Lower leg skin (tissue), 4 donors: ENCODE measurements at regions not wholly inside any gene's neighbourhood (a gene's known extent, or its start where the extent isn't known, plus 50 kb on each side); places are given as distances from the start of the nearest gene placed in this dataset.

Source experiments
- DNase-seq, 2 donors: peaks; one replicate each; pipeline ENCODE4 v3.0.0-alpha.2; 2019; ENCODE audit warnings: low spot score in 2 of 2
- H3K4me3 ChIP-seq: fragments of 200-600 bp; sonication (generic); 2 replicates; pipeline ENCODE4 v1.5.1; 2017; ENCODE audit warnings: mild to moderate bottlenecking, low read depth; ENCODE audit not compliant: poor library complexity, severe bottlenecking
- POLR2A ChIP-seq, 2 donors: fragments of 450-650 bp; IDR thresholded peaks; one replicate each; pipeline ENCODE4 v1.6.1; 2016 to 2017; ENCODE audit warnings: antibody characterized with exemption in 2 of 2, mild to moderate bottlenecking in 1 of 2, moderate library complexity in 1 of 2
- WGBS, 2 donors: methylation state at CpG; one replicate each; pipeline ENCODE4 v1.1.5; 2018; 5-methylcytosine and 5-hydroxymethylcytosine counted together
- intact Hi-C: fragments of 100-400 bp; cut with DNase I; formaldehyde crosslinking; loops from one replicate; pipeline ENCODE4 v1.15.0; 2023; ENCODE audit warnings: low total_unique reads
- TF ChIP-seq, protein P1 (sequence below), 3 donors: fragments of 450-650 bp; IDR thresholded peaks; one replicate each; pipeline ENCODE4 v1.5.1; 2016; ENCODE audit warnings: antibody characterized with exemption in 3 of 3, mild to moderate bottlenecking in 3 of 3, moderate library complexity in 2 of 3

DNA sequence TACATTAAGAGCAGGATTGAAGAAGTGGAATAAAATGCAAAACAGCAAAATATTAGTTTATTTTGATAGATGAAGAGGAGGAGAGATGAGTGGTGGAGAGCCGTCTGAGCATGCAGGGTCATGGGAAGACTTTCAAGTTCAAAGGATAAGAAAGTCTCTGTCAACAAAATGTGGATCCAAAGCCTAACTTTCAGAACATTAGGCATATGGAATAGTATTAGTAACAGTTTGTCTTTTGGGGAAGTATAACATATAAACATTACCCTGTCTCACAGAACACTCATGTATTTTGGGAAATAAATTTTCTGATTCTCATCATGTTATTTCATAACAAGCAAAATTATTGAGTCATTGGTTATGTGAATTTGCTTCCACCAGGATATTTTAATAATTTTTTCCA lies 104.3 kb upstream of the CEP126 start:
- no peak overlapping the region for H3K4me3 ChIP-seq
- TF ChIP-seq, protein P1, sequence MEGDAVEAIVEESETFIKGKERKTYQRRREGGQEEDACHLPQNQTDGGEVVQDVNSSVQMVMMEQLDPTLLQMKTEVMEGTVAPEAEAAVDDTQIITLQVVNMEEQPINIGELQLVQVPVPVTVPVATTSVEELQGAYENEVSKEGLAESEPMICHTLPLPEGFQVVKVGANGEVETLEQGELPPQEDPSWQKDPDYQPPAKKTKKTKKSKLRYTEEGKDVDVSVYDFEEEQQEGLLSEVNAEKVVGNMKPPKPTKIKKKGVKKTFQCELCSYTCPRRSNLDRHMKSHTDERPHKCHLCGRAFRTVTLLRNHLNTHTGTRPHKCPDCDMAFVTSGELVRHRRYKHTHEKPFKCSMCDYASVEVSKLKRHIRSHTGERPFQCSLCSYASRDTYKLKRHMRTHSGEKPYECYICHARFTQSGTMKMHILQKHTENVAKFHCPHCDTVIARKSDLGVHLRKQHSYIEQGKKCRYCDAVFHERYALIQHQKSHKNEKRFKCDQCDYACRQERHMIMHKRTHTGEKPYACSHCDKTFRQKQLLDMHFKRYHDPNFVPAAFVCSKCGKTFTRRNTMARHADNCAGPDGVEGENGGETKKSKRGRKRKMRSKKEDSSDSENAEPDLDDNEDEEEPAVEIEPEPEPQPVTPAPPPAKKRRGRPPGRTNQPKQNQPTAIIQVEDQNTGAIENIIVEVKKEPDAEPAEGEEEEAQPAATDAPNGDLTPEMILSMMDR (IDR thresholded peaks at IDR 0.05): no peak
- TF ChIP-seq POLR2A (IDR thresholded peaks at IDR 0.05): no peak
- no peak for DNase-seq
- 72 to 73% methylated on average over 1 of the region's 1 CpG for WGBS, 2 donors
- intact Hi-C loops: no loop called here

DNA sequence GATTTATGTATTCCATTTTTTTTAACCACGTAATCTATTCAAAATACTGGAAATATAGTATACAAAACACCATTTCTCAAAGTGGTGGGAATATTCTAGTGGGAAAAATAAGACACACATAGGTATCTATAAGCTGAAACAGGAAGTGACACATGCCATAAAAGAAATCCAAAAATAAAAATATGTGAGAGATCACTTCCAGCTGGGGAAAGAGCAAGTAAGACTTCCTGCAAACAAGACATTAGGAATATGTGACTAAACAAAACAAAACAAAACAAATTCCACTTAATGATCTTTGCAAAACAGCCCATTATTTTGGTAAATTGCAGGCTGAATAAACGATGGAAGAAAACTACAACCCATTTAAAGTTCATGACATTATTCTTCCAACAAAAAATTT lies 107.3 kb upstream of the CEP126 start:
- TF ChIP-seq POLR2A (IDR thresholded peaks at IDR 0.05): no peak
- TF ChIP-seq, protein P1 (IDR thresholded peaks at IDR 0.05): no peak
- H3K4me3 ChIP-seq: no peak overlapping the region
- intact Hi-C loops: no loop called here
- no peak for DNase-seq
- 31 to 60% methylated on average over 2 of the region's 2 CpGs for WGBS, 2 donors

DNA sequence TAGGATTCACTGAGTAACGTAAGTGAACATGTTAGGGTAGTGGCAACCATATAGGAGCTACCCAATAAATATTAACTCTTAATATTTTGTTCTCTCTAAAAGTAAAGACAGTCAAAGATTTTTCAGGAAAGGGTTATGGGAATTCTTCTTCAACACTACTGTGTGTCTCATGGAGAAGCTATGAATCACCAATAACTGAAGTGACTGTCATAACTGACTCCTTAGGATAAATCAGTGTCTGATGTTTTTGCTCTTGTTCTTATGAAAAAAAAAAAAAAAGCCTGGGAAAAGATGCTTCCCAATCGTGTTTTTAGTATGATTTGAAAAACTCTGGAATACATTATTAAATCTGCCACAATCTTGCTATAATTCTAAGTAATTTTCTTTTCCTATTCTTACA lies 111.2 kb upstream of the CEP126 start:
- DNase-seq: no peak
- WGBS, 2 donors: 52 to 55% methylated on average over 2 of the region's 2 CpGs

DNA sequence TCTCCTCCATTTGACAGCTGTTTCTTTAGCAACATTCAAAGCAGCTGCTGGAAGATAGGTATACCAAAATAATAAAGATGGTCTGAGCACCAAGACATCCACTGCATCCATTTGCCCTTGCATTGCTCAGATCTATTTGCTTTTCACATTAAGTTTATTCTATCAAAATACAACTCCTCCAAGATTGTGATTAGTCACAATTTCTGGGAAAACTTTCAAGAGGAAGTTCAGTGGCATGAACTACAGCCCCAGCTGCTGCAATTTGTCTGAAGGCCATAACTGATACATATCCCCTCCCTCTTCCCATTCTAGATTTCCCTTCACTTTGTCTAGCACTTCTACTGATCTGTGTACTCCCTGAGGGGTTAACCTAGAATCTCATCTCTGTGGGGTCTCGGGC lies 117.5 kb upstream of the CEP126 start:
- H3K4me3 ChIP-seq: no peak overlapping the region
- WGBS, 2 donors: 44 to 55% methylated on average over 1 of the region's 1 CpG
- DNase-seq: no peak

More for the DNA sequence above, 111.2 kb upstream of the CEP126 start:
- TF ChIP-seq, protein P1 (IDR thresholded peaks at IDR 0.05): no peak
- TF ChIP-seq POLR2A (IDR thresholded peaks at IDR 0.05): no peak
- H3K4me3 ChIP-seq: no peak overlapping the region
- intact Hi-C loops: no loop called here

DNA sequence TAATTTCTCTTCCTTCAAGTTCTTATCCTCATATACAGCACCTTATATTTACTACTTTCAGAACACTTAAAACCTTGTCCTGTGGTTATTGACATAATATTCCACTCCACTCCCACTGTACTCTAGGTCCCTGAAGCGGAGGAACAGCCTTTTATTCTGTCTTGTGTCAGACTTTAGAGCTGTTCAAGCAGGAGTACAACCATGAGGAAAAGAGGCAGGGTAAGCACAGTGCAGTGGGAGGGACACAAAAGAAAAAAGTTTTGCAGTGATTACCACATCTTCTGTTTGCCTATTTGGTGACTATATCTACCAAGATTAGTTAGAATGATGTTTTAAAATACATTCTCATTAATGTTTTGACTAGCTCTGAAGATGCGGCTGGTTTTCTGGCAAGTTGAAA lies 122.0 kb upstream of the CEP126 start:
- intact Hi-C loops: no loop called here
- 75% methylated on average over 2 of the region's 2 CpGs for WGBS, 2 donors
- no peak overlapping the region for H3K4me3 ChIP-seq
- TF ChIP-seq, protein P1 (IDR thresholded peaks at IDR 0.05): no peak
- TF ChIP-seq POLR2A (IDR thresholded peaks at IDR 0.05): no peak
- no peak for DNase-seq

More for the DNA sequence above, 117.5 kb upstream of the CEP126 start:
- intact Hi-C loops: no loop called here
- TF ChIP-seq, protein P1 (IDR thresholded peaks at IDR 0.05): no peak
- no peak for TF ChIP-seq POLR2A (IDR thresholded peaks at IDR 0.05)

DNA sequence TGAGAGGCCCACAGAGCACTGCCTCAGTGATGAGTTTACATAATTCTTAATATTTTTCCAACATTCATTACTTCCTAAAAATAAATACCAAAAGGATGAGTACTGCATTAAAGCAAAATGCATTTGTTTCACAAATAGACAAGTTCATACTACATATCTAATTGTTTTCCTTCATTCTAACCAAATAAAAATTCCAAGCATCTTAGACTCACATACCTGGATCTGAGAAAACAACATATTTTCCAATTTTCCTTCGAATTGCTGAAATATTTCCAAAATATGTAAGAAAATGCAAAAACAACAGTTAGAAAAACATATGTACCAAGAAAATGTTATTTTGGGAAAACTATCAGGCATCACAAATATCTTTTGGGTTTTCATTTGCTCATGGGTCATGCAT lies 127.9 kb upstream of the CEP126 start:
- WGBS, 2 donors: 52 to 58% methylated on average over 1 of the region's 1 CpG
- TF ChIP-seq POLR2A (IDR thresholded peaks at IDR 0.05): no peak
- TF ChIP-seq, protein P1 (IDR thresholded peaks at IDR 0.05): no peak

More for the DNA sequence above, 127.9 kb upstream of the CEP126 start:
- intact Hi-C loops: loop anchor here (5.0 kb wide), 1 partner anchor 1640 kb away; no protein-coding TSS in a partner anchor
- DNase-seq: no peak
- no peak overlapping the region for H3K4me3 ChIP-seq
